GM21515 (cell line): ENCODE measurements at regions not wholly inside any gene's neighbourhood (a gene's known extent, or its start where the extent isn't known, plus 50 kb on each side); places are given as distances from the start of the nearest gene placed in this dataset.
"Not testable (repeated sequence)": the region's sequence is repeated elsewhere in the genome, so short reads cannot be mapped to it uniquely, and the experiment has no call there.

Source experiments
- ATAC-seq: cut with Tn5 transposase; IDR thresholded peaks from one replicate; pipeline ENCODE4 v1.9.1; 2021; ENCODE audit not compliant: unreplicated experiment

DNA sequence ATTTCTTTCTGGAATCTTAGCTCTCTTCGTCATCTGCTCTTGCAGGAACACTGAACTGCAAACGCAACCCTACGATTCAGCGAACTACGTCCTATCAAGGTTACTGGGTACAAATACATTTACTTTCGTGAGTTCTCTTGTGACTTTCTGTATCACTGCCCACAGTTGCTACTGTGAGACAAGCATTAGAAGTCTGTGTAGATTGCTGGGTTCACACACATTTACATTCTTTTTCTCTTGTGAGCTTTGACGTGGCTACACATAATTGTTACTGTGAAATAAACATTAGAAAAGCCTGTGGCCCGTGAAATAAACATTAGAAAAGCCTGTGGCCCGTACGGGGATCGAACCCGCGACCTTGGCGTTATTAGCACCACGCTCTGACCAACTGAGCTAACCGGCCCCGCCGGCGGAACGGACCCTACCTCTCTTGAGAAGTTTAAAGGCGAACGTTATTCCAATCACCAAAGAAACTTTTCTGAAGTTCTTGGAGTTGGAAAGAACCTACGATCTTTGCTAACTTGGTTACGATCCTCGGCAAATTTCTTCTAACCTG, 61.2 kb upstream of the ZNF322 start:
- not testable (repeated sequence) for ATAC-seq

GRCh38 chr6:26730019-26730766, 70.6 kb upstream of the ZNF322 start:
- ATAC-seq: not testable (repeated sequence)

GRCh38 chr6:26734776-26735472, 75.4 kb upstream of the ZNF322 start:
- not testable (repeated sequence) for ATAC-seq

- ATAC-seq: no peak
Measured at GRCh38 chr6:26739811-26740210, 80.3 kb upstream of the ZNF322 start.

DNA sequence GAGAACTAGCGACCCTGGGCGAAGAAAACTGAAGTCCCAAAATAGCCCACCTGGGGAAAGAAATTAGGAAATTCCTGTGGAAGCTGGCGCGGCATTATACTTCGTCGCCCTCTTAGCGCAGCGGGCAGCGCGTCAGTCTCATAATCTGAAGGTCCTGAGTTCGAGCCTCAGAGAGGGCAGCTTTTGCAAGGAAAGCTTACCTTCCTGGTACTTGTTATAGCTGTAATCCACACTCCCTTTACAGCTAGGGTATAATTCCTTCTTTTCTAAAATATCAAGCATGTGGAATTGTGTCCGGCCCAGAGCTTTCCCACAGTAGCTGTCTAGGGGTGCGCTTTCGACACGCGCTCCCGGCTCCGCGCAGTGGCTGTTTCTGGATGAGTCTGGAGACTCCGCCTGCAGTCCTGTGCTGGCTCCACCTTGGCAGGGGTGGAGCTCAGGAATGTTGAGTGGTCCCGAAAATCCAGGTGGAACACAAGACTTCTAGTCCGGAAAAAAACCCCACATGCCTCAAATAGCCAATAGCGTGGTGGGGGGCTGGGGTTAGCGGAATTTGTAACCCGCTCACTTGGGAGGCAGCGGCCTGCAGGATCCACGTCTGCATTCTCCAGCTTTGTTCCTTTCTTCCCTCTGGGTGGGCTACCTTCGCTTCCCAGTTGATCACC, 83.7 kb upstream of the ZNF322 start:
- ATAC-seq: no peak

GRCh38 chr6:26743941-26744699, 84.6 kb upstream of the ZNF322 start:
- ATAC-seq: no peak

- not testable (repeated sequence) for ATAC-seq
Measured at GRCh38 chr6:26744837-26745282, 85.3 kb upstream of the ZNF322 start.

- not testable (repeated sequence) for ATAC-seq
Measured at GRCh38 chr6:26745964-26746363, 86.4 kb upstream of the ZNF322 start.

DNA sequence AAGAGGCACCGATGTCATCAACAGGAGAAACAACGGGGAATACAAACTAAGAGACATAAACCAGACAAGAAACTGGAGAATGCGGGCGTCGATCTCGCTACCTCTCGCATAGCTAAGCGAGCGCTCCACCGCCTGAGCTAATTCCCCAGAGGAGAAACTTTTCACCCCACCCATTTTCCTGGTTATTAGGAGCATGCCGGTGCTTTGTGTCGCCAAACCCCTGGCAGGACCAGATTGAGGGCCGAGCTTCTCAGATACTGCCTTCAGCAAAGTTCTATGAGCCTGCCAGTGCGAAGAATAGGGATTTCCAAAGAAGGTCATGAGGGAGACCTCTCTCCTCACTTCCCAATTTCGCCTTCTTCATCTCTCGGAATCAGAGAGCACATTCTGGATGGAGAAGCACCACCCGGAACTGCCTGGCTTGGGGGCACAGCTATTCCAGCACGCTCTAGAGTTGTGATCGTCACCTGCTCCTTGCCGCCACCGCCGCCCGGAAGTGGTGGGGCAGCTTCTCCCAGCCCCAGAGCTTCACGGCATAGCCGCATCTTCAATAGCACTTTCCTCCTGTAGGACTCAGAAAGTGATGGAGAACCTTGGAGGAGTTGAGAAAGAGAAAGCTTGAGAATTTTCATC, 89.7 kb upstream of the ZNF322 start:
- not testable (repeated sequence) for ATAC-seq

DNA sequence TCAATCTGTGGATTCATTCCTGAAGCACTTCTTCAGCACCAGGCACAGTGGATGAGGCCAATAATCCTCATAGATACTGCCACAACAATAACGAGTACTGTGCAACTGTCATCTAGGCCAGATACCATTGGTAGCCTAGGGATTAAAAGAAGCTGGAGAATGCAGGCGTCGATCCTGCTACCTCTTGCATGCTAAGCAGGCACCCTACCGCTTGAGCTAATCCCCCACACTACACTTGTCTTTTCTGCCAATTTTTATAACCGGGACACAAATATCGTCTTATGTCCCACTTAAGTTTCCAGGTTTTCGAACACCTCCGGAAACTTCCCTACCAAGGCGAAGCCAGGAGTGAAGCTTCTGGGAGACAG, 90.2 kb upstream of the ZNF322 start:
- ATAC-seq: not testable (repeated sequence)

DNA sequence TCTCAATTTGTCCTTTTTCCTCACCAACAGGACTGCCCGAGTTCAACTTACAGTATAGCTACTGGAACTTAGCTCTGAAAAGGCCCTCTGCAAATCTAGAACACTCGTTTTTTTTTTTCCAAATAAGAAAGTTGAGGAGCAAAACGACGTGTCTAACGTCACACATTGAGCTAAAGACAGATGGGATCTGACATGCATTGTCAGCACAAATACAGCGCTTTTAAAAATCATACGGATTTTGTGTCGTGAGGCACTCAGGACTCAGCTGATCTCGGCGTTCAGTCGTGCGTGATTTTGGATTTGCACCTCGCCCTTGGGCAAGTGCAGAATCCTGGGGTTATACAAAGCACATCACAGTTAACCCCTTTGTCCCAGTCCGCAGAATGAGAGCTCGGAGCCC, 94.7 kb upstream of the ZNF322 start:
- no peak for ATAC-seq

DNA sequence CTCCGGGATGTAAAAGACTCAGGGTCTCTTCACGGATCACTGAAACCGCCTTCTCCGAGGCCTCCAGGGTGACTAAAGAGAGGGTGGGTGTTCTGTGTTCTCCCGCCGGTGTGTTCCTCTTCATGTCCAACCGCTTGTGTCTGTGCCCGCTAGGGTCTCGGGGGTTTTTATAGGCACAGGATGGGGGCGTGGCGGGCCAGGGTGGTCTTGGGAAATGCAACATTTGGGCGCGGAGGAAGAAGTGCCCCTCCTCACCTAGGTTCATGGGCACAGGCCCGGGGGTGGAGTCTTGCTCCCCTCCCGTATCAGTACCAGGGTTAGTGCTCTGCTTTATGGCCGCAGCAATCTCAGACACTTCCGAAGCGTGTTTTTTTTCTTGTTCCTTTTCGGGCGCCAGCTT, 95.3 kb upstream of the ZNF322 start:
- ATAC-seq: not testable (repeated sequence)

- ATAC-seq: not testable (repeated sequence)
Measured at GRCh38 chr6:26756067-26756805, 96.7 kb upstream of the ZNF322 start.

DNA sequence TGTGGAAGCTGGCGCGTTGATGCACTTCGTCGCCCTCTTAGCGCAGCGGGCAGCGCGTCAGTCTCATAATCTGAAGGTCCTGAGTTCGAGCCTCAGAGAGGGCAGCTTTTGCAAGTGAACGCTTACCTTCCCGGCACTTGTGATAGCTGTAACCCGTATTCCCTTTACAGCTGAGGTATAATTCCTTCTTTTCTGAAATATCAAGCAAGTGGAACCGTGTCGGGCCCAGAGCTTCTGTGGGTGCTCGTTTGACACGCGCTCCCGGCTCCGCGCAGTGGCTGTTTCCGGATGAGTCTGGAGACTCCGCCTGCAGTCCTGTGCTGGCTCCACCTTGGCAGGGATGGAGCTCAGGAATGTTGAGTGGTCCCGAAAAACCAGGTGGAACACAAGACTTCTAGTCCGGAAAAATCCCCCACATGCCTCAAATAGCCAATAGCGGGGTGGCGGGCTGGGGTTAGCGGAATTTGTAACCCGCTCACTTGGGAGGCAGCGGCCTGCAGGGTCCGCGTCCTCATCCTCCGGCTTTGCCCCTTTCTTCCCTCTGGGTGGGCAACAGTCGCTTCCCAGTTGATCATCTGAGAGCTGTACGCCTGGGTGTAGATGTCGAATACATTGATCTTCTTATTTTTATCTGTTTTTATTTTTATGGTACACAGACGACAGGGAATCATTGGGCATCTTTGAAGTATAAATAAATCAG, 106.8 kb upstream of the ZNF322 start:
- not testable (repeated sequence) for ATAC-seq

DNA sequence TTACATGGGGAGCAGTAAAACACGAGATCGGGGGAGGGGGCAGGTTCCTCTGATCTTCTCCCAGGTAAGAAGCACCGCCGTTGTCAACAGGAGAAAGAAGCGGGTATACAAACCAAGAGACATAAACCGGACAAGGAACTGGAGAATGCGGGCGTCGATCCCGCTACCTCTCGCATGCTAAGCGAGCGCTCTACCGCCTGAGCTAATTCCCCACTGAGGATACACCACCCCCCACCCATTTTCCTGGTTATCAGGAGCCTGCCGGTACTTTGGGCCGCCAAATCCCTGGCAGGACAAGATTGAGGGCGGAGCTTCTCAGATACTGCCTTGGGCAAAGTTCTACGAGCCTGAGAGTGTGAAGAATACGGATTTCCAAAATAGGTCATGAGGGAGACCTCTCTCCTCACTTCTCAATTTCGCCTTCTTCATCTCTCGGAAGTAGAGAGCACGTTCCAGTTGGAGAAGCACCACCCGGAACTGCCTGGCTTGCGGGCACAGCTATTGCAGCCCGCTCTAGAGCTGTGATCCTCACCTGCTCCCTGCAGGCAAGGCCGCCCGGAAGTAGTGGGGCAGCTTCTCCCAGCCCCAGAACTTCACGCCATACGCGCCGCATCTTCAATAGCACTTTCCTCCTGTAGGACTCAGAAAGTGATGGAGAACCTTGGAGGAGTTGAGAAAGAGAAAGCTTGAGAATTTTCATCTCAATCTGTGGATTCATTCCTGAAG, 111.6 kb upstream of the ZNF322 start:
- ATAC-seq: not testable (repeated sequence)

- ATAC-seq: not testable (repeated sequence)
Measured at GRCh38 chr6:26773414-26773813, 113.9 kb upstream of the ZNF322 start.

- ATAC-seq: not testable (repeated sequence)
Measured at GRCh38 chr6:26780563-26780962, 121.0 kb upstream of the ZNF322 start.
